ENCODE measurements at regions not wholly inside any gene's neighbourhood (a gene's known extent, or its start where the extent isn't known, plus 50 kb on each side); places are given as distances from the start of the nearest gene placed in this dataset.

DNA sequence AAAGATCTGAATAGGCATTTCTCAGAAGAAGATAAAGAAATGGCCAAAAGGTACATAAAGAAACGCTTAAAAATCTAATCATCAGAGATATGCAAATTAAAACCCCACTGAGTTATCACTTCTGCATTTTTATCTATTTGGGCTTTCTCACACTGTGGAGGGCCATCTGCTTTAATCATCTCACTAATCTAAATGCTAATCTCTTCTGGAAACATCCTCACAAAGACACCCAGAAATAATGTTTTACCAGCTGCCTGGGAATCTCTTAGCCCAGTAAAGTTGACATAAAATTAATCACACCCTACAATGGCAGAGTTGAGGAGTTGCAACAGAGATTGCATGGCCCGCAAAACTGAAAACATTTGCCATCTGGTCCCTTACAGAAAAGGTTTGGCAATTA is 407.9 kb upstream of the CYLC2 start:
- Histone ChIP-seq H3K9me3 (ENCODE audit: control insufficient read depth, insufficient read depth, low read depth, low read length) (no peaks in the 10 kb centered on the region), H3K36me3 (ENCODE audit: control insufficient read depth, insufficient read depth, low read length) (no peaks in the 10 kb centered on the region), H3K4me3 (ENCODE audit: low read depth in 2 of 2, low read length in 2 of 2) (no peak overlapping the region), H3K27ac (ENCODE audit: low read length) (no peak overlapping the region), H3K27me3 (ENCODE audit: control insufficient read depth, insufficient read depth, low read length) (no peaks in the 10 kb centered on the region), H3K4me1 (ENCODE audit: control insufficient read depth, insufficient read depth, low read length) (no peaks in the 10 kb centered on the region)
- DNase-seq (ENCODE audit: low read depth, low spot score), result no peak
- ATAC-seq, result no peak
- intact Hi-C loops (cut with micrococcal nuclease; ENCODE audit: unreplicated experiment), result no loop called here
- CTCF ChIA-PET, result no interaction called here
- in situ Hi-C loops (cut with HindIII; ENCODE audit: low pct_unique_long_range_greater_than_20kb, low sequenced_read_pairs), result no loop called here
- POLR2A ChIA-PET, result no interaction called here
- BruUV-seq (replicated peaks), result no TSS peak
- TF ChIP-seq POLR2AphosphoS5 (IDR thresholded peaks at IDR 0.05; ENCODE audit: low read depth, low read length), result no peak
- TF ChIP-seq, protein P1, sequence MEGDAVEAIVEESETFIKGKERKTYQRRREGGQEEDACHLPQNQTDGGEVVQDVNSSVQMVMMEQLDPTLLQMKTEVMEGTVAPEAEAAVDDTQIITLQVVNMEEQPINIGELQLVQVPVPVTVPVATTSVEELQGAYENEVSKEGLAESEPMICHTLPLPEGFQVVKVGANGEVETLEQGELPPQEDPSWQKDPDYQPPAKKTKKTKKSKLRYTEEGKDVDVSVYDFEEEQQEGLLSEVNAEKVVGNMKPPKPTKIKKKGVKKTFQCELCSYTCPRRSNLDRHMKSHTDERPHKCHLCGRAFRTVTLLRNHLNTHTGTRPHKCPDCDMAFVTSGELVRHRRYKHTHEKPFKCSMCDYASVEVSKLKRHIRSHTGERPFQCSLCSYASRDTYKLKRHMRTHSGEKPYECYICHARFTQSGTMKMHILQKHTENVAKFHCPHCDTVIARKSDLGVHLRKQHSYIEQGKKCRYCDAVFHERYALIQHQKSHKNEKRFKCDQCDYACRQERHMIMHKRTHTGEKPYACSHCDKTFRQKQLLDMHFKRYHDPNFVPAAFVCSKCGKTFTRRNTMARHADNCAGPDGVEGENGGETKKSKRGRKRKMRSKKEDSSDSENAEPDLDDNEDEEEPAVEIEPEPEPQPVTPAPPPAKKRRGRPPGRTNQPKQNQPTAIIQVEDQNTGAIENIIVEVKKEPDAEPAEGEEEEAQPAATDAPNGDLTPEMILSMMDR (IDR thresholded peaks at IDR 0.05), result no peak
- TF ChIP-seq TCF7L2 (IDR thresholded peaks at IDR 0.05; ENCODE audit: low read depth, low read length), result no peak
- TF ChIP-seq SIN3A (IDR thresholded peaks at IDR 0.05; ENCODE audit: borderline replicate concordance, insufficient read depth, low read depth, low read length), result no peak
- TF ChIP-seq, protein P2, sequence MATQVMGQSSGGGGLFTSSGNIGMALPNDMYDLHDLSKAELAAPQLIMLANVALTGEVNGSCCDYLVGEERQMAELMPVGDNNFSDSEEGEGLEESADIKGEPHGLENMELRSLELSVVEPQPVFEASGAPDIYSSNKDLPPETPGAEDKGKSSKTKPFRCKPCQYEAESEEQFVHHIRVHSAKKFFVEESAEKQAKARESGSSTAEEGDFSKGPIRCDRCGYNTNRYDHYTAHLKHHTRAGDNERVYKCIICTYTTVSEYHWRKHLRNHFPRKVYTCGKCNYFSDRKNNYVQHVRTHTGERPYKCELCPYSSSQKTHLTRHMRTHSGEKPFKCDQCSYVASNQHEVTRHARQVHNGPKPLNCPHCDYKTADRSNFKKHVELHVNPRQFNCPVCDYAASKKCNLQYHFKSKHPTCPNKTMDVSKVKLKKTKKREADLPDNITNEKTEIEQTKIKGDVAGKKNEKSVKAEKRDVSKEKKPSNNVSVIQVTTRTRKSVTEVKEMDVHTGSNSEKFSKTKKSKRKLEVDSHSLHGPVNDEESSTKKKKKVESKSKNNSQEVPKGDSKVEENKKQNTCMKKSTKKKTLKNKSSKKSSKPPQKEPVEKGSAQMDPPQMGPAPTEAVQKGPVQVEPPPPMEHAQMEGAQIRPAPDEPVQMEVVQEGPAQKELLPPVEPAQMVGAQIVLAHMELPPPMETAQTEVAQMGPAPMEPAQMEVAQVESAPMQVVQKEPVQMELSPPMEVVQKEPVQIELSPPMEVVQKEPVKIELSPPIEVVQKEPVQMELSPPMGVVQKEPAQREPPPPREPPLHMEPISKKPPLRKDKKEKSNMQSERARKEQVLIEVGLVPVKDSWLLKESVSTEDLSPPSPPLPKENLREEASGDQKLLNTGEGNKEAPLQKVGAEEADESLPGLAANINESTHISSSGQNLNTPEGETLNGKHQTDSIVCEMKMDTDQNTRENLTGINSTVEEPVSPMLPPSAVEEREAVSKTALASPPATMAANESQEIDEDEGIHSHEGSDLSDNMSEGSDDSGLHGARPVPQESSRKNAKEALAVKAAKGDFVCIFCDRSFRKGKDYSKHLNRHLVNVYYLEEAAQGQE (IDR thresholded peaks at IDR 0.05; ENCODE audit: insufficient read depth in 1 of 2, low read depth in 2 of 2, low read length in 1 of 2), result no peak

DNA sequence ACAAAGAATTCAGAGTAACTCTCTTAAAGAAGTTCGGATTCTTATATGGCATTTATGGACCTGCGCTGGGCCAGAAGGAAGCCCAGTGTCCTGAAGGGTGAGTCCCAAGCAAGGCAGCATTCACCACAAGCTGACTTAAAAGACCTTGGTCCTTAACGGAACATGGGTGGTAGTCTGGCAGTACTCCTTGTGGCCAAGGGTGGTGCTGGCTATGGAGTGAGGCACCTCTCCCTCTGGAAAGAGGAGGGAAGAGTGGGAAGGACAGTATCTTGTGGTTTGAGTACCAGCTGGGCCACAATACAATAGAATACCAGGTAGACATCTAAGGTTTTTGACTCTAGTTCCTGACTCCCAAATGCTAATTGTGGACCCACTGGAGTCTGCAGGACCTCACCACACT is 425.7 kb upstream of the CYLC2 start:
- in situ Hi-C loops (cut with HindIII; ENCODE audit: low pct_unique_long_range_greater_than_20kb, low sequenced_read_pairs), result no loop called here
- no peak for DNase-seq (ENCODE audit: low read depth, low spot score)

More for the DNA sequence above, 425.7 kb upstream of the CYLC2 start:
- no TSS peak for BruUV-seq (replicated peaks)
- Histone ChIP-seq H3K4me1 (ENCODE audit: control insufficient read depth, insufficient read depth, low read length) (no peaks in the 10 kb centered on the region), H3K9me3 (ENCODE audit: control insufficient read depth, insufficient read depth, low read depth, low read length) (no peaks in the 10 kb centered on the region), H3K4me3 (ENCODE audit: low read depth in 2 of 2, low read length in 2 of 2) (no peak overlapping the region), H3K27ac (ENCODE audit: low read length) (no peak overlapping the region), H3K27me3 (ENCODE audit: control insufficient read depth, insufficient read depth, low read length) (no peaks in the 10 kb centered on the region), H3K36me3 (ENCODE audit: control insufficient read depth, insufficient read depth, low read length) (no peaks in the 10 kb centered on the region)
- ATAC-seq, result no peak
- CTCF ChIA-PET, result no interaction called here
- intact Hi-C loops (cut with micrococcal nuclease; ENCODE audit: unreplicated experiment), result no loop called here
- TF ChIP-seq POLR2AphosphoS5 (IDR thresholded peaks at IDR 0.05; ENCODE audit: low read depth, low read length), result no peak
- TF ChIP-seq, protein P1 (IDR thresholded peaks at IDR 0.05), result no peak
- TF ChIP-seq SIN3A (IDR thresholded peaks at IDR 0.05; ENCODE audit: borderline replicate concordance, insufficient read depth, low read depth, low read length), result no peak
- TF ChIP-seq, protein P2 (IDR thresholded peaks at IDR 0.05; ENCODE audit: insufficient read depth in 1 of 2, low read depth in 2 of 2, low read length in 1 of 2), result no peak
- no peak for TF ChIP-seq TCF7L2 (IDR thresholded peaks at IDR 0.05; ENCODE audit: low read depth, low read length)
- POLR2A ChIA-PET, result no interaction called here
